Muscle of back (tissue), 3 donors: ENCODE measurements at regions not wholly inside any gene's neighbourhood (a gene's known extent, or its start where the extent isn't known, plus 50 kb on each side); places are given as distances from the start of the nearest gene placed in this dataset.
"Not testable (repeated sequence)": the region's sequence is repeated elsewhere in the genome, so short reads cannot be mapped to it uniquely, and the experiment has no call there.

Source experiments
- DNase-seq, 3 donors: peaks; one replicate each; pipeline versions ENCODE4 v3.0.0 to v3.0.0-alpha.2; 2013

GRCh38 chr2:84217456-84217855 is 241.6 kb downstream of the SUCLG1 start:
- no peak for DNase-seq

DNA sequence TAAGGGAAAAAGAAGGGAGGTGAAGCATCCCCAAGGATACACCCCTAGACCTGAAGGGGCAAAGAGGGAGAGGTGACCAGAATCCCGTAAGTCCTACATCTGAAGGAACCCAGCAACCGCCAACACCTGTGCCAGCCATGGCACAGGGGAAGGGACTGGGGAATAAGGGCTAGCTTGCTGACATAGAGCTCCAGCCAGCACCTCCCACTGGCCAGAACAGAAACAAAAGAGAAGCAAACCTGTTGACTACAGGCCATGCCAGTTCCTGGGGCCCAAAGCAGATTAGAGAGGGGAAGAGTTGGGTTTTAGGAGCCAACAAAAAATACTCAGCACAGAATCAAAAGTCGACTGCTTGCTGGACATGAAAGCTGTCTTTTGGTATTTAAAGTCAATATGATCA is 244.6 kb downstream of the SUCLG1 start:
- no peak for DNase-seq

- no peak for DNase-seq
Observed at GRCh38 chr2:84212611-84213314, 246.3 kb downstream of the SUCLG1 start.

DNA sequence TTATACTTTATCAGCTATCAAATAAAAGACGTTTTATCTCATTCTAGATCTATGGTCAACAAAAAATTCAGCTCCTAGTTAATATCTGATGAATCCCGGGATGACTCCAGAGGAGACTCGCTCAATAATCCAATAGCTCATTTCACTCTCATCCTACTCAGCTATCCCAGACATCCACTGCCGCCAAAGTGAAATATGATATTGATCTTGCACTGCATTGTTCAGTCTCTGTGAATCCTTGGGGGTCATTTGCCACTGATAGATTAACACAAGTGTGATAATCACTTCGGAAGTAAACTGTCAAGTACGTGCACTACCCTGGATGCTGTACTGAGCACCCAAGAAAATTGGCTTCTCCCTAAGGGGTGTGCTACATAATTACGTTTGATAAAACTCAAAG is 249.1 kb downstream of the SUCLG1 start:
- DNase-seq, result no peak

- no peak for DNase-seq
Observed at GRCh38 chr2:84204995-84205394, 254.1 kb downstream of the SUCLG1 start.

DNA sequence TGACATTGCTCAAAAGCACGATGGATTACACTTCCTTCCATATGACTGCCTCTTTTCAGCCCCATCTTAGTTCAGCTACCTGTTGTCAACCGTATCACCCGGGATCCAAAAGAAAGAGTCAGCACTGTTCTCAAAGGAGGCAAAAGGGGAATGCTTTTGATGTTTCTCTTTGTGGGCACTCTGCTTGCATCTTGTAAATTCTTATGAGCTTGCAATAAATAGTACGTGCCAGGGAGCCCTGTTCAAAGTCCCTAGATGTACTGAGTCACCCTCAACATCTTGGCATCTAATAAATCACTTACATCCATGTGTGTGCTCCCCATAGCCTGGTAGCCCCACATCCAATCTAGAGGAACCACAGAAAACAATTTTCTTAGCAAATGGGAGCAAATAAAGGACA is 256.9 kb downstream of the SUCLG1 start:
- DNase-seq, result no peak

DNA sequence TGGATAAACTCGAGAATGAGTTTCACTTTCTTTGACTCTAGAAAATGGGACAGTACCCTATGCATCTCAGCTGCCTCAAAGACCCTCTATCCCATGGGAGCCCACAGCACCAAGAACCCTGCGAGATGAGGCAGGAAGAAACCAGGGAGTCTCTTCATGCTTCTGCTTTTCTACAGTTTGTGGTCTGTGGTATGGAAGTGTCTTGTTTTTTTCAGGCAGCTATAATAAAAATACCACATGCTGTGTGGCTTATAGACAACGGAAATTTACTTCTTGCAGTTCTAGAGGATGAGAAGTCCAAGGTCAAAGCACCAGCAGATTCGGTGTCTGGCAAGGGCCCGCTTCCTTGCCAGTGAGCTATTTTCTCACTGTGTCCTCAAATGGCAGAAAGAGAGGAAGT is 257.9 kb downstream of the SUCLG1 start:
- no peak for DNase-seq

- no peak for DNase-seq
Observed at GRCh38 chr2:84197901-84198300, 261.2 kb downstream of the SUCLG1 start.

DNA sequence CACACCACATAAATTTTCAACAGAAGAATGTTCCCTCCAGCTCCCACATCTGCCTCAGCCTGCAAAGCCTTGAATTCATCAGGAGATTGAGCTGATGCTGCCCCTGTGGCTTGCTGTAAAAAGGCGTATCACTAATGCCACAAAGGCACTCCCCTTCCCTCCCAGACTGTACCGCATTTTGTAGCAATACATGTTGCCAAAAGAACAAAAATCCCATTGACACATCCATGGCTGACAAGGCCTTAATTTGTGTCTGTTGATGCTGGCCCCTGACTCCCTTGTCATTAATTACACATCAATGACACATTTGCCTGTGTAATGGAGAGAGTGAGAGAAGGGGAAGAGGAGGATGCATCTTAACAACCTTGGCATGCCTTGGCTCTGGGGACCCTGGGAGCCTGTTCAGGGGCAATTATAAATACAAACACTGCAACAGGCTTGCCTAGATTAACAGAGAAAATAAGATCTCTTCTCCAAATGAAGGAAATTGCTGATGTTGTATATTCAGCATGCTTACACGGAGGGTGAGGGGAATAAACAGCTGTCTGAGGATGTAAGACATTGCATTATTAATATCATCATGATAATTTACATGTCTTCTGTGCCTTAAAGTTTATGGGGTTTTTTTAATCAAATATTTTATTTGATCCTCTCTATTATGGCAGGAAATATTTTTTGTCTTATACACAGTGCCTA is 264.0 kb downstream of the SUCLG1 start:
- DNase-seq, result peak in 1 of 3 donors; percentile 14

DNA sequence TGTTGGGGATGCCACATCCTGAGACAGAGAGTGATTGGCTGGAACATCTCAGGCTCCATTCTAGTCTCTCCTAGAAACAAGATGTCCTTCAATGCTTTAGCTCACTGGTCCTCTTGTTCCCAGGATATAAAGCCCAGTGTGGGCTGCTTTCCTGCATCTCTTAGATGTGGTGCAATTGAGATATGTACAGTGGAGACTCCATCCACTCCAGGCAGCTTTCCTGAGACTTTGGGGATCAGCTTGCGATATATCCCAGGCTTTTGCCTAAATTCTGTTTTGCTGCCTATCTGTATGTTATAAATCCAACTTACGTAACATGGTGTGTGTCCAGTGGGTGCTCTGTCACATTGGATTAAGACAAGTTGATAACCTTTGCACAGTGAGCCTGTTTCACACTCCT is 264.9 kb downstream of the SUCLG1 start:
- DNase-seq, result no peak

GRCh38 chr2:84187258-84187657 is 271.8 kb downstream of the SUCLG1 start:
- no peak for DNase-seq

- no peak for DNase-seq
Observed at GRCh38 chr2:84181927-84182326, 277.2 kb downstream of the SUCLG1 start.

- DNase-seq, result no peak
Observed at GRCh38 chr2:84177733-84178132, 281.3 kb downstream of the SUCLG1 start.

GRCh38 chr2:84175970-84176369 is 283.1 kb downstream of the SUCLG1 start:
- no peak for DNase-seq

GRCh38 chr2:84175340-84175739 is 283.7 kb downstream of the SUCLG1 start:
- DNase-seq, result no peak

DNA sequence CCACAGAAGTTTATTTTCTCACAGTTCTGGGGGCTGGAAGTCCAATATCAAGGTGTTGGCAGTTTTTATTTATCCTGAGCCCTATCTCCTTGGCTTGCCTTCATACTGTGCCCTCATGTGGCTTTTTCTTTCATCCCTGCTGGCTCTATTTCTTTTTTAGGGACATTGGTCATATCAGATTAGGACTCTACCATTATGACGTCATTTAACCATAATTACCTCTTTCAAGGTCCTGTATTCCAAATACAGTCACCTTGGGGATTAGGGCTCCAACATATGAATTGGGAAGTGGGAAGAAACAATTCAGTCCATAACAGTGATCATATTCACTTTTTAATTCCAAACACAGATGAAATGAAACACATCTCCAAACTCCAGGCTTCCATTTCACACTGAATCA is 286.0 kb downstream of the SUCLG1 start:
- no peak for DNase-seq

- no peak for DNase-seq
Observed at GRCh38 chr2:84170979-84171378, 288.1 kb downstream of the SUCLG1 start.

- DNase-seq, result no peak
Observed at GRCh38 chr2:84169871-84170270, 289.2 kb downstream of the SUCLG1 start.

DNA sequence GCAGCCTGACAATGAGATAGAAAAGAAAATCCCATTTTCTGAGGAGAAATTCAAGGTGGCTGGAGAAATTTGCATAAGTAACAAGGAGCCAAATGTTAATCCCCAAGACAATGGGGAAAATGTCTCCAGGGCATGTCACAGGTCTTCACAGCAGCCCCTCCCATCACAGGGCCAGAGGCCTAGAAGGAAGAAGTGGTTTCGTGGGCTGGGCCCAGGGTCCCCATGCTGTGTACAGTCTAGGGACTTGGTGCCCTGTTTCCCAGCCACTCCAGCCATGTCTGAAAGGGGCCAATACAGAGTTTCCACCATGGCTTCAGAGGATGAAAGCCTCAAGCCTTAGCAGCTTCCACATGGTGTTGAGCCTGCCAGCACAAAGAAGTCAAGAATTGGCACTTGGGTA is 290.5 kb downstream of the SUCLG1 start:
- DNase-seq, result not testable (repeated sequence)

GRCh38 chr2:84165256-84165655 is 293.8 kb downstream of the SUCLG1 start:
- DNase-seq, result no peak

DNA sequence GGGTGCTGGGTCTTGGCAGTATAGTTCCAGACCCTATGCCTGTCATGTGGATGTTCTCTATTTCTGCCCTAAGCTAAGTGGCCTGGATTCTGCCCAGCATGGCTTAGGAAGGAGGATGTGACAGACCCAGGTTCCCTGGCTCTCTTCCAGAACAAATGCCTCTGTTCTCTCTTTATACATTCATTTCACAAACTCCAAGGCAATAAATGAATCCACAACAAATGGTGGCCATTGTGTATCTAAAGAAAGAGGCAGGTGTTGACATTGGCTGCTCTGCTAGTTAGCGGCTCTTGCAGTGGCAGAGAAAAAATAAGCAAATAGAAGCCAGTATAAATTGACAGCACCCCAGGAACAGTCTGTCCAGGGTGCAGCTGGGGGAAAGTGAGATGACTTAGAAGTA is 298.6 kb downstream of the SUCLG1 start:
- no peak for DNase-seq

DNA sequence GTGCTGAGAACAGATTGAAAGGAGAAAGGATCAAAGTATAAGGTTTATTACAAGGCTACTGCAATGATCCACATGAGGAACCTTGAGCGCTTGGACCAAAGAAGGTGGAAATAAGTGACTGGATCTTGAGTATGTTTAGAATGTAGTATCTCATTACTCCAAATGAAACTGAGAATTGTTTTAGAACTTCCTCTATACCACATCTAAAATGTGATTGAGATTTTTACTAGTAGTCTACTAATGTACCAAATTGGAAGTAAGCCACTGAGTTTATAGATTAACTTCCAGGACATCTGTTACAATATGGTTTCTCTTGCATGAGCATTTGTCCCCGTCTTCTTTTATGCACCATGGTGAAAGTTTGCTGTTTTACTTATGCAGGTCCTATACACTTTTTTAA is 300.5 kb downstream of the SUCLG1 start:
- no peak for DNase-seq

GRCh38 chr2:84152462-84152861 is 306.6 kb downstream of the SUCLG1 start:
- DNase-seq, result no peak

DNA sequence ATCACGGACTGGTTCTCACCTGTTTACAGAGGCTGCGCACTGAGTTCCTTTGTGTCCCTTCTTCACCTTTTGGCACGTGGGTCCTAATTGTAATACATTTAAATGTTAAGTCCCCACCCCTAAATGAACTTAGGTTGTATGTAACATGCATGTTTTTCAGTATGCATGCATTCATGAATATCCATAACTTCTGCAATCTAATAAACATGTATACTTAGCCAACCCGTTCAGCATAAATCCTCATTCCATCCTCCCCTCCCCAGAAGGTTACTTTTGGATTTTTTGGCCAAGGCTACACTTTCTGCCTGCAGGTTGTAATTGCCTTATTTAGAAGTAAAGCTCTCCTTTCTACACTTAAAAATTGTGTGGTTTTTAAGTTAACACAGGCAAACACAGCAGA is 314.7 kb downstream of the SUCLG1 start:
- DNase-seq, result no peak
